NCI-H510A treated with DMSO at 0.1 percent for 48 hours (cell line): ENCODE measurements at regions not wholly inside any gene's neighbourhood (a gene's known extent, or its start where the extent isn't known, plus 50 kb on each side); places are given as distances from the start of the nearest gene placed in this dataset.

Experiments
- DNase-seq: peaks from one replicate; lab custom pipeline; 2025; lab: John Stamatoyannopoulos, UW

DNA sequence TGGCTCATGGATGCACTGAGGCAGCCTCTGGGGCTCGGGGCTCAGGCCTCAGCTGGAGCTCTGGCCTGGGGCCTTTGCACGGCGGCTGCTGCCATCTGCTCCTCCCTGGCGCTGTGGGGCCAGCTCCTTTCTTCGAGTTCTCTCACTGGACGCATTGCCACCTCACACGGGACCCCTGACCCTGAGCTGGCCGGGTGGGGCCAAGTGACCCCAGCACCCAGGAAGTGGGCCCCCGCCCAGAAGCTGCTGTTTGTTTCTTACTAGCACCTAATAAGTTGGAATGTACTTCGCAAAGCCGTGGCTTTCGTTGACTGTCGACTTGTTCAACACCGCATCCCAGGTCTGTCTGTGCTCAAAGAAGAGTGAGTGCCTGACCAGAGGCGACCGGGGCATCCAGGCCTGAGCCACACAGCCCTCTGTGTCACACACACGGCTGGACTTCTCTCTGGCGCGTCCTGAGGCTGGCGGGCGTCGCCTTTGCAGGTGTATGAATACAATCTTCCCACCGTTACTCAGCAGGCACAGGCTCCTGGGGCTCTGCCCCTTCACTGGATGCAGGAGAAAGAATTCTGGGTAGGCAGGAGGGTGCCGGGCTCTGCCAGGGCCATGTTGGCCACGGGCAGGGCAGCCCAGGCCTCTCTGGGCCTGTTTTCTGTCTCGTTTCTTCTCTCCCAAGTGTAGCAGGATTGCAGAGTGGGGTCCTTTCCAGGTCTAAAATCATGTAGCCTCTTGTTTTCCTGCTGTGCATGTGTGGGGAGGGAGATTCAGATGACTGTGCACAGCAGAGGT is 112.9 kb downstream of the DLL1 start:
- peak; percentile 28 for DNase-seq

DNA sequence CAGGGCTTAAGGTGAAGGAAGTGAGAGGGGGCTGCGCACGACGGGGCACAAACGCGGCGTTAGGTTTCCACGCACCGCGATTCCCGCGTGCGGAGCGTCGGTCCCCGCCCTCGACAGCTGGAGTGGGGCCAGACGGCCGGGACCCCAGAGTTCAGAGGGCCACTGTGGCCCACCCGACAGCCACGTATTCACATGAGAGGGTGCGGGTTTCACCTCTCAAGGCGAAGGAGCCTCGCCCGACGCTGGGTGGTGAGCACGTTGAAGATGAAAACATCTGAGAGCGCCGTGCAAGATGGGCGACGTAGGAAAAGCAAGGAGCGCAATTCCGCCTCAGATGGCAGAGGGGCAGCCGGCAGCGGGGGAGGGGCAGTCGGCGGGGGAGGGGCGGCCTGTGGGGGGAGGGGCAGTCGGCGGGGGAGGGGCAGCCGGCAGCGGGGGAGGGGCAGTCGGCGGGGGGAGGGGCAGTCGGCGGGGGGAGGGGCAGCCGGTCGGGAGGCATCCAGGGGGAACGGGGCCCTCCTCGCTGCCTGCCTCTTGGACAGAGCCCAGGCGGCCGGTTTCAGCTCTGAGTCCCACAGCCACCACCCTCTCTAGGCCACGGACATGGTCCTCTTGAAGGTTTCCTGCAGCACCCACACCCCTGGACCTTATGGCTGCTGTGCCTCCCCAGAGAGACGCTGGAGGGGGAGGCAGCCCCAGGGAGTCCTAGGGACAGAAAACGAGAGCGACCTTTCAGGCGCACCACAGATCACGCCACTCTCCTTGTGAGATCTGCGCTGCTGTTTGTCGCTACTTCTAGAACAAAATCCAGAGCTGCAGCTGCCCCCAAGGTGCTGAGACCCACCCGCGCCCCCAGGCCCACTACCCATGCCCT is 113.7 kb downstream of the DLL1 start:
- no peak for DNase-seq

DNA sequence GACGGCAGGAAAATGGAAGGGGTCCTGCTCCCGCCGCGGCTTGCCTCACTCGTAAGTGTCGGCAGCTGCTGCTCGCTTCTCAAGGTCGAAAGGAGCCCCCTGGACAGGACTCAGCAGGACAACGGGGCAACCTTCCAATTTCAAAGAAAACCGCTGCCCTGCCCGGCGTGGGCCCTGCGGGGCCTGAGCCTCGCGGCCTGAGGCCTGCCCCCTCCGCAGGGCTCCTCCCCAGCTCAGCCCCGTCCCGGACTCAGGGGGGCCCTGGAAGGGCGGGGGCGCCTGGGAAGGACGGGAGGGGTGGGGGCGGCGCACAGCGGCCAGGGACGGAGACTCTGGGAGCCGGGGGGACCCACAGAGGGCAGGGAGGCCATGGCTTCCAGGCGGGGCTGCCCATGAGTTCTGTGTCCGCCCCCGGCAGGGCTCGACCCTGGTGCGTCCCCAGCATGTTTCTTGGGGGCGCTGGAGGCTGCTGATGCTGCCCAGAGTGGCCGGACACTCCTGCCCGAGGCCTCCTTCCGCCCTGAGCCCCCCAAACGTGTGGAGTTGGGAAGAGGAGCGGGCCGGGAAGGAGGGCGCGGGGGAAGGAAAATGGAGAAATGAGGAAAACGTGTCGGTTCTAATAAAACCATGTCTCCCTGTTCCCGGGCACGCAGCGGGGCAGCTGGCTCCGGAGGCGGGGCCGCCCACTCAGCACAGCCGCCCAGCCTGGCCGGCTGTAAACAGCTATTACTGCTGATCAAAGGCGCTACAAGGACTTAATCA is 114.6 kb downstream of the DLL1 start:
- DNase-seq: peak; percentile 11

DNA sequence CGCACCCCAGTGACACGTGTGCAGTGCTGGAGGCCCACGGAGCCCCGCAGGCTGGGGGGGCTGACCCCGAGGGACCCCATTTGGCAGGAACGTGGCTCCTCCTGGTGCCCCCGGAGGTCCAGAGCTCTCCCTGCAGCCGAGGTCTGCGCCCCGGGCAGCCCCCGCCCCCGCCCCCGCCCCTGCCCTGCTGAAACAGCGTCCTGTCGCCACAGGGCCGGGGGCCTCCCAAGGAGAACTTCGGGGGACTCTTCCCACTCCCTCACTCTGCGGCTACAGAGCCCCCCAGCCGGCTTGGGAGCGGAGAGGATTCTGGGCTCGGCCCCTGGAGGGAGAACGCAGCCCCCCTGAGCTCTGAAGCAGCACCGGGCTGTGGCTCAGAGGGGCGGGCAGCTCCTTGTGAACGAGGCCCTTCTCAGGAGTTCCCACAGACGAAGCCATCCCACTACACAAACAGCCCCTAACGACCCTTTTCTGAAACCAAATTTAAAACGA is 115.2 kb downstream of the DLL1 start:
- DNase-seq: no peak

DNA sequence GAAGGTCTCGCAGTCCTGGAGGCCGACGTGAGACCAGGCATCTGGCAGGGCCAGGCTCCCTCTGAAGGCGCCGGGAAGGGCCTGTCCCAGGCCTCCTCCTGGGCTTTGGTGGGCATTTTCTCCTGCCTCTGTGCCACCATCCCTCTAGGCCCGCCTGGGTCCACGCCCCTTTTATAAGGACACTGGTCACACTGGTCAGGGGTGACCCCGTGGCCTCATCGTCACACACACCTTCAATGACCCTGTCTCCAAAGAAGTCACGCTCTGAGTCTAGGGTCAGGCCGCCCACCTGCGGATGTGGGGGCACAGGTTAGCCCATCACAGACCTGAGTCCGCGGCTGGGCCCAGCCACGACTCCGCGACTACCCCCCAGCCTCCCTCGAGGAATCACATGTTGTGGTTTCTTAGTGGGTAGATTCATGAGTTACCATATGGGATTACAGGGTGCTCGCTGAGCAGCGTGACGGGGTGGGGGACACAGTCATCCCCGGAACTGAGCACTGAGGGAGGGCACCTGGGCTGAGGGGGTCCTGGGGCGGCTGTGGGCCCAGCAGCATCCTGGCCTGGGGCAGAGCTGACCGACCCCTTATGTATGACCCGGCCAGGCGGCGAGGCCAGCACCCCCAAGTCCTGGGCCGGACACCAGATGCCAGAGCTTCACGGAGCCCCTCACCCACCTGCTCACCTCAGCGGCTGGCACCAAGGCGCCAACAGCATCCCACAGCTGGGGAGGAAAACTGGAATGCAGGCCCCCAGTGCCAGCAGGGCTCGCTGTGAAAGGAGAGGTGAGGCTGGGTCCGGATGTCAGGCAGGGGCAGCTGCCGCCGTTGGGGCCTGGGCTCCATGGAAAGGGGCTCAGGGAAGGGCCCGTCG is 115.9 kb downstream of the DLL1 start:
- DNase-seq: no peak

DNA sequence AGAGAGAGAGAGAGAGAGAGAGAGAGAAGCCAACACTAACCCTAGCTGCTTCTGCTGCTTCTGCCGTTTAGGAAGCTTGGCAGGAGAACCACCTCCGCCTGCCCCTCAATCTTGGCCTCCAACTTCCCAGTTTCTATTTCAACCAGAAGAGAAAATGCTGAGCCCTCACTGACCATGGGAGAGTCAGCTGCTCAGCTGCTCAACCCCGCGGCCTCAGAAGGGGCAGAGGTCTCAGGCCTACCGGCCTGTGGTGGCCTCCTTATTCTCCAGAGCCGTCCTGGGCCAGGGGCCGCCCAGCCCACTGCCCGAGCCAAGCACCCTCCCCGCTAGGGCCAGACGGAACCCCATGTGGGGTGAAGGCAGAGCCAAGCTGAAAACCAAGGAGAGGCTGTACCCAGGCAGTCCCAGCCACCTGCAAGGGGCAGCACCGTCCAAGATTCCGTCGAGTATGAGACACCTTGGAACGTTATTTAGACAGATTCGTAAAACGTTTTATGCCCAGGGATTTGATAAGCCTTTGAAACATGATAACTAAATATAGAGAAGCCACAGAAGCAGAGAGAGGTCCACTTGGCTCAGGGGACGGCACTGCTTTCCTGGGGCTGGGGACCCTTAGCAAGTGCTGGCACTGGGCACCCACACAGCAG is 116.6 kb downstream of the DLL1 start:
- DNase-seq: no peak

DNA sequence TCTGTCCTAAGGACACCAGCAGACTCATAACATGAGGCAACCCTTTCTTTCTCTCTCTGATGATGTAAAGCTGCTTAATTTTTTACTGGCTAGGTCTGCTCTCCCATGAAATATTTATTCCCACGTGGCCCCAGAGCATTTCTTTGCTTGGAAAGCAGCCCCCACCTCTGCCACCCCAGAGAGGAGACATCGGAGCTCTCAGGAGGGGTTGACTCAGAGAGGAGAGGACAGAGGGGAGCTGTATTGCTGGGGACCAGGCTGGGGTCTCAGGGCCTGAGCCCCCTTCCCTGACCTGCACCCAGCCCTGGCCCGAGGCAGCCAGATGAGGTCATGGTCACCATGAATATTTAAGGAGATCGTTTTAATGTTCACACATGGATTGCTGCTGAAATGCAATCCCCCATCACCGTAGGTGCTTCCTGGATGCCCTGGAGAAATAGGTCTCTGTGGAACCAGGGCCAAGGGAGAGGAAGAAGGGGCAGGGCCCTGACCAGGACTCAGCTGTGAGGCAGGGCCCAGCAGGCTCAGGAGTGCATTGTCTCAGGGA is 117.5 kb downstream of the DLL1 start:
- no peak for DNase-seq

DNA sequence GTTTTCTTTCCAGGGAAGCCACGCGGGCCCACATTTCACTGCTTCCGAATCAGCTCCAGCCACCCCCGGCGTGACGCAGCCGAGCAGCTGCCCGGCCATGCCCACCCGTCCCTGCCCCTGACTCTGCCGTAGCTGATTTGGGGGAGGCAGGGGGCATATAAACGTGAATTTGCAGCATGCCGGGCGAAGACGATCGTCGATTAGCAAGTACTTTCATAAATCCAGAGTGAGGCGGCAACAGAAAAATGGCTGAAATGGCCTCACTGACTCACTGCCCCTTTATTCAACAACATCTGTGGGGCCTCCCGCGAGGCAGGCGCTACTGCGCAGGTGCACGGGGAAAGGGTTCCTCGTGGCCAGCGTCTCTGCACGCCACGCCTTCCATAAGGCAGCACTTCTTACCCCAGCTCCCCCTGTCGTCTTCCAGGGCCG is 118.0 kb downstream of the DLL1 start:
- DNase-seq: no peak

DNA sequence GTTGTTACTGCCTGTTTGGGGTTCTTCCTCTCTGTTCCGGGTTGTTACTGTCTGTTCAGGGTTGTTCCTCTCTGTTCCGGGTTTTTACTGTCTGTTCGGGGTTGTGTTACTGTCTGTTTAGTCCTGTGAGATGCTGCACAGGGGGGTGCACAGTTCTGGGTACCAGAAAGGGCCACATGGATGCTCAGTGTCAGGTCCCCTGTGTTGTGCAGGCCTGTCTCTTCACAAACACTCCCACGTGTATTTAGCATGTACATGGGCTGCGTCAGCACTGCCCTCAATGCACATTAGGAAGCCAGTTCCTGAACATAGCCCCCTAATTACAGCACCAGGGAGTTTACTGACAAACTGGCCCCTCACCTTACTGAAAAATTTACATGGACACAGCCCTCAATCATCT is 118.5 kb downstream of the DLL1 start:
- DNase-seq: no peak

DNA sequence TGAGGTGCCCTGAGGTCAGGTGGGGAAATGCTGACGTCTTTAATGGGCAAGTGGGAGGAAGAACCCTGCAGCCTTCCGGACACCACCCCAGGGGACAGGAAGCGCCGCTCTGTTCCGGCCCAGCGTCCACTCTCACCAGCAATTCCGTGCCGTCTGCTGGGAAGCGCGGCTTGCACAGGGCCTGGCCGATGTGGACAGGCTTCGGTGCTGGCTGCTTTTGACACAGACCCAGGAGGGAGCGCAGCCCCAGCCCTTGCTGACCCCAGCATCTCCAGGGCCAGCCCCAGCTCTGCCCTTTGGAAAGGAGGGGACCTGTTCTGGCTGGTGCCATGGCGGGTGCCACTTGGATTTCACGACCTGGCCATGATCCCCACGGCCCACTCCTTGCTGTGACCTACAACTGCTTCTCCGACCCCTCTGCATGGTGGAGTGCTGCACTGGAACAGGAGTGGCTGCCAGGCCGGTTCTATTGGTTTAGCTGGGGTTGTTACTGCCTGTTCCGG is 123.2 kb downstream of the DLL1 start:
- DNase-seq: no peak

DNA sequence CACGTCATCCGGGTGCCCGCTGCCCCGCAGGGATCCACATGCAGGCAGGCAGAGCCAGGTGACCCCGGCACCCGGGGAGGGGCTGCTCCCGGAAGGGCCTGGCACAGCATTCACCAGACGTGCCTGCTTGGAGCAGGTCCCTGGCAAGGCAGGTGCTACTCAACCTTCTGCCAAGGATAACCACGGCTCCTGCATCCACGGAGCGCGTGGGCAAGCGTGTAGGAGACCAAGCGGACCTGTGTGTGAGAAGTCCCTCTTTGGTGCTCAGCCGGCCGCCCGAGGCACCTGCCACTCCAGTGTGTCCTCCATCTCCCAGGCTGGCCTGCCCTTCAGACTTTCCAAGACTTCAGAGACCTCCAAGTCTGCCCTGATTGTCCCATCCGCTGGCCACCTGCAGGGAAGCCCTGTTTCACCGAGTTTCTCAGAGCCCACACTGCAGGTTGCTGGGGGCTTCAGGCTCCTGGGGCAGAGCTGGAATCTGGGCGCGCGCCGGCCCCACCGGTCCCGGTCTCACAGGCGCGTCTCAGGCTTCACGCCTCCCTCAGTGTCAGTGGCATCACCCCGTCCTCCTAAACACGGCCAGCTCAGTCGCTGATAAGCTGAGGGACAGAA is 124.3 kb downstream of the DLL1 start:
- DNase-seq: no peak

DNA sequence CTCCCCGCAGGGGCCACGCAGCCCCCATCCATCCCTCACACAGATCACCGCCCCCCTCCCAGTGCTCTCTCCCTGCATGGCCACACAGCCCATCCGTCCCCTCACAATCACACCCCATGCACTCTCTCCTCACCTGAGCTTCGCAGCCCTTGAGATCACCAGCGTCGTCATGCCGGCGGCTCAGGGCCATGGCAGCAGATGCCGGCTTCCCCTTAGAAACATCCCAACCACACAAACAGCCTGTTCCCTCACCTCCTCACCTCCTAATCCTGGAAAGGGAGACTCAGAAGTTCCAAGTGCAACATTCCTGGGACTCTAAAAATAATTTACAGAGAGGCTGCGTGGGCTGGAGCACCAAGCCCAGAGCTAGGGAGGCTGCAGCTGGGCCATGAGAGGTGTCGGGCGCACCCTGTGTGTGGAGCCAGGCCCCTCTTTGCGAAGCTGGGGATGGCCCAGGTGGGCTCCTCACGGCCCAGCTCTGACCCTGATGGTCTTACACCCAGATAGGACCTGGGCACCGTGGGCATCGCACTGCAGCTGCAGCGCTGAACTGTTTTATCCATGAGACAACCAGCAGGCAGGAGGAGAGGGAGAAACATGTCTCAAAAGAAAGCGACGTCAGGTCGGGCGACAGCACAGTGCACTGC is 125.3 kb downstream of the DLL1 start:
- DNase-seq: no peak

DNA sequence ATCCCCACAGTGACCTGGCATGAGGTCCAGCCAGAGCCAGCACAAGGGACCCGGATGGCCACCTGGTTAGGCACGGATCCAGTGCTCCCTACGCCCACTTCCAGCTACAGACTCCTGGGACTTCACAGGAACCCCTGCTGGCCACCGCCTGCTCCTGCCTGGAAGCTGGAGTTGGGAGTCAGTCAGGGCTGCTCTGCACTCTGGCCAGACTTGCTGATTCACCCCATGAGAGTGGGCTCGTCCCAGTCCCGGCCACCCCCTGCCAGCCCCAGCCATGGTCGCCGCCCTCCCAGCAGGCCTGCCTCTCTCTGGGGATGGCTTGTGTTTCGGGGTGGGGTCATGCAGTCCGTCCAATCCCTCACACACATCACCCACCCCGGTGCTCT is 125.8 kb downstream of the DLL1 start:
- DNase-seq: no peak

DNA sequence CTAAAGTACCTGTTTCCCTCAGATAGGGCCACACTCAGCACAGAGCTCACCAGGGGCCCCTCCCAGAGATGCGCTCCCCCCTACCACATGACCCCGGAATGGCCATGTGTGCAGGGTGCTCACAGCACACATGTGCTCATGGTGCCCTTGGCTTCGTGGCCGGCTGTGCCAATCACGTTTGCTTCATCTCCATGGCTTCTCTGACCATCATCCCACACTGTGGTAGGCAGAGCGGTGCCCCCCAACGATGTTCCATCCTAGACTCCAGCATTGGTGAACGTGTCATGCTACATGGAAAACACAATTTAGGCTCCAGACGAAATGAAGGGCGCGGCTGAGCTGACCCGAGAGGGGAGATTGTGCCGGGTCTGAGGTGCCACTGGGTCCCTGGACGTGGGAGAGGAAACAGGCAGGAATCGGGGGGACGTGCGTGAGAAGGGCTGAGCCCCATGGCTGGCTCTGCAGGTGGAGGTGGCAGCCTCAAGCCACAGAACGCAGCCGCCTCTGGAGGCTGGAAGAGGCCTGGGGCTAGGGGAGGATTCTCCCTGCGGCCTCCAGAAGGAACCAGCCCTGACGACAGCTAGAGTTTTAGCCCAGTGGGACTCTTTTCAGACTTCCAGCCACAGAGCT is 126.5 kb downstream of the DLL1 start:
- DNase-seq: no peak

DNA sequence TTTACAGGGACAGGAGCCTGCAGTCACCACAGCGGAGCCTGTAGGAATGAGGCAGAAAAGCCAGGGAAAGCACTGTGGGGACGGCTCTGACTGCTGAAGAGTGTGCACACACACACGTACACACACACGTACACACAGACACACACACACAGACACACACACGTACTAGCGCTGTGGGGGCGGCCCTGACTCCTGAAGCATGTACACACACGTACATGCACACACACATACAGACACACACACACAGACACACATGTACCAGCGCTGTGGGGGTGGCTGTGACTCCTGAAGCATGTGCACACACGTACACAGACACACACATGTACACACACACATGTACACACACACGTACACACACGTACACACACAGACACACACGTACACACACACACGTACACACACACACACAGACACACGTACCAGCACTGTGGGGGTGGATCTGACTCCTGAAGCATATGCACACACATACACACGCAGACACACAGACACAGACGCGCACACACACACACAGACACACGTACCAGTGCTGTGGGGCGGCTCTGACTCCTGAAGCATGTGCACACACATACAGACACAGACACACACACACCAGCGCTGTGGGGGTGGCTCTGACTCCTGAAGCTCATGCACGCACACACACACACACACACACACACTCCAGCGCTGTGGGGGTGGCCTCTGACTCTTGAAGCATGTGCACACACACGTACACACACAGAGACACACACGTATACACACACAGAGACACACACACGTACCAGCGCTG is 127.3 kb downstream of the DLL1 start:
- no peak for DNase-seq

DNA sequence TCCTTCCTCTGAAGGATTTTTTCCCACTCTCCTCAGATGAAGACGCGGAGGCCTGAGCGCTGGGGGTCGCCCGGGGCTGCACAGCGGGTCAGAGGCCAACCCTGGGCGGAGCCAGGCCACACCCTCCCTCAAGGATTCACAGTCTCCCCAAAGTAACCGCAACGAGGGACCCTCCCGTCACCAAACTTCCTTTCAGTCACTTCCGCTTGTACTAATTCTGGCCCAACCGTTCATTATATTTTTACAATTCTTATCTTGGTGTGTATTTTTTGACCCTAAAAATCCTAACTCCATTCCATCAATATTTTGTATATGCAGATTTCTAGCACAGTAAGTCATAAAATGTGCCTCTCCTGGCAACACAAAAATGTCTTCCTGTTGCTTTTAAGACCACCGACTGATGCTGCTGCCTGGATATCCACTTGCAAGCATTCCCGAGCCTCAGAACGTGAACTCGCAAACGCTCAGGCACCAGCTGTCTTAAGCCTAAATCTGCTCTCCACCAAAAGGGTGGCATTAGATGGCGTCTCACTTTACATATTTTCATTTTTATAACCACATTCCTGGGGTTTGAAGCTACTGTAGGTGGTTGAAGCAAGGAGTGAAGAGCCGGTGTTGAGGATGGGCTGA is 128.0 kb downstream of the DLL1 start:
- DNase-seq: no peak

DNA sequence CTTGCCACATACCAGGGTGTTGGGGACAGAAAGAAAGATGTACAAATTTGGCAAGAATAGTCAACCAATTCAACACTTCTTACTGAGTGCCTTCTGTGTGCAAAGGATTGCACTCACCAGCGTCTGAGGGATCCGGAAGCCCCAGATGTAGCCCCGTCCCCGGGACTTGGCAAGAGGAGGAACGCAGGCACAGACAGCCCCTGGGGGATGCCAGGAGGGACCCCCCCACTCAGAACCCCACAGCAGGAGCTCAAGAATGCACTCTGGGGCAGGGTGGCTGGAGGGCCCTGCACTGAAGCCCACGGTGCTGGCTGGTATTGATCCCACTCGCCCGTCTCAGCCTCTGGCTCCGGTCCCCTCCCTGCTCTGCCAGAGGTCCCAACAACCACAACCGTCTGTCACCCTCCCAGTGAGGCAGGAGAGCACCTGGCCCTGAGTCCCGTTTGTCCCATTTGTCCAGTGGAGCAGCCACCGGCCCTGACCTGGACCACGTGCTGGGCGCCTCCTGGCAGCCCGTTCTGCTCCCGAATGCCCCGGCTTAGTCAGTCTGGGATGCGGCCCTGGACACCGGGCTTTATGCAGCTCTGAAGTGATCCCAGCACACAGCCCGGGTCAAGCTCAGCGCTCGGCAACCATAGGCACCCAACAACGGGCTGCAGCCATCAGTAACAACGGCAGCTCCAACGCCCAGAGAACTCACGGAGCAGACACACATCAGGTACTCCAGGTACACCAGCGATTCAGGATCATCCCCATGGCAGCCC is 128.7 kb downstream of the DLL1 start:
- no peak for DNase-seq
